ENCODE measurements at regions not wholly inside any gene's neighbourhood (a gene's known extent, or its start where the extent isn't known, plus 50 kb on each side); places are given as distances from the start of the nearest gene placed in this dataset.

GRCh38 chr6:15131651-15132061, 114.2 kb upstream of the JARID2 start:
- DNase-seq, result no peak
- no peaks in the 10 kb centered on the region for H3K4me1 ChIP-seq
- 66 to 71% (median 68%) methylated on average over 7 of the region's 7 CpGs for WGBS, 3 donors
- ATAC-seq, result no peak
- no peaks in the 10 kb centered on the region for H3K27me3 ChIP-seq (ENCODE audit: insufficient read depth in 3 of 3, low read length in 2 of 3)
- intact Hi-C loops (cut with DNase I), result no loop called here
- TF ChIP-seq CTCF (IDR thresholded peaks at IDR 0.05), result no peak
- no peaks in the 10 kb centered on the region for H3K36me3 ChIP-seq (ENCODE audit: insufficient read depth in 1 of 2, low read depth in 1 of 2)
- no peak overlapping the region for H3K27ac ChIP-seq
- no peak overlapping the region for H3K4me3 ChIP-seq
- H3K9me3 ChIP-seq, result no peaks in the 10 kb centered on the region

GRCh38 chr6:15132167-15132566, 113.7 kb upstream of the JARID2 start:
- Histone ChIP-seq H3K9me3 (no peaks in the 10 kb centered on the region), H3K27ac (no peak overlapping the region), H3K36me3 (ENCODE audit: insufficient read depth in 1 of 2, low read depth in 1 of 2) (no peaks in the 10 kb centered on the region), H3K4me3 (no peak overlapping the region), H3K4me1 (no peaks in the 10 kb centered on the region), H3K27me3 (ENCODE audit: insufficient read depth in 3 of 3, low read length in 2 of 3) (no peaks in the 10 kb centered on the region)
- ATAC-seq (no peak), DNase-seq (no peak)
- intact Hi-C loops (cut with DNase I), result no loop called here
- TF ChIP-seq CTCF (IDR thresholded peaks at IDR 0.05), result no peak
- WGBS, 3 donors, result 95 to 96% (median 96%) methylated on average over 4 of the region's 4 CpGs

- ATAC-seq (no peak), DNase-seq (no peak)
- no peak overlapping the region for H3K27ac ChIP-seq
- no peak overlapping the region for H3K4me3 ChIP-seq
- H3K36me3 ChIP-seq (ENCODE audit: insufficient read depth in 1 of 2, low read depth in 1 of 2), result no peaks in the 10 kb centered on the region
- H3K9me3 ChIP-seq, result no peaks in the 10 kb centered on the region
- no peak for TF ChIP-seq CTCF (IDR thresholded peaks at IDR 0.05)
- intact Hi-C loops (cut with DNase I), result no loop called here
- 80 to 89% (median 86%) methylated on average over 8 of the region's 8 CpGs for WGBS, 3 donors
- no peaks in the 10 kb centered on the region for H3K27me3 ChIP-seq (ENCODE audit: insufficient read depth in 3 of 3, low read length in 2 of 3)
- no peaks in the 10 kb centered on the region for H3K4me1 ChIP-seq
These were observed 112.8 kb upstream of the JARID2 start for GRCh38 chr6:15132854-15133670.

- H3K4me3 ChIP-seq, result no peak overlapping the region
- ATAC-seq (no peak), DNase-seq (no peak)
- H3K9me3 ChIP-seq, result no peaks in the 10 kb centered on the region
- no peak for TF ChIP-seq CTCF (IDR thresholded peaks at IDR 0.05)
- H3K27me3 ChIP-seq (ENCODE audit: insufficient read depth in 3 of 3, low read length in 2 of 3), result no peaks in the 10 kb centered on the region
- H3K36me3 ChIP-seq (ENCODE audit: insufficient read depth in 1 of 2, low read depth in 1 of 2), result no peaks in the 10 kb centered on the region
- 88 to 100% (median 98%) methylated on average over 1 of the region's 1 CpG for WGBS, 3 donors
- H3K4me1 ChIP-seq, result no peaks in the 10 kb centered on the region
- no peak overlapping the region for H3K27ac ChIP-seq
- intact Hi-C loops (cut with DNase I), result no loop called here
These were observed 108.8 kb upstream of the JARID2 start for GRCh38 chr6:15137086-15137485.

GRCh38 chr6:15143086-15143485, 102.8 kb upstream of the JARID2 start:
- H3K27ac ChIP-seq, result no peak overlapping the region
- H3K4me3 ChIP-seq, result no peak overlapping the region
- no peak for ATAC-seq
- no peaks in the 10 kb centered on the region for H3K4me1 ChIP-seq
- WGBS, 3 donors, result 36 to 68% (median 45%) methylated on average over 3 of the region's 3 CpGs
- DNase-seq, result no peak
- intact Hi-C loops (cut with DNase I), result no loop called here
- no peaks in the 10 kb centered on the region for H3K36me3 ChIP-seq (ENCODE audit: insufficient read depth in 1 of 2, low read depth in 1 of 2)
- H3K27me3 ChIP-seq (ENCODE audit: insufficient read depth in 3 of 3, low read length in 2 of 3), result no peaks in the 10 kb centered on the region
- no peaks in the 10 kb centered on the region for H3K9me3 ChIP-seq
- TF ChIP-seq CTCF (IDR thresholded peaks at IDR 0.05), result no peak
